ENCODE measurements at regions not wholly inside any gene's neighbourhood (a gene's known extent, or its start where the extent isn't known, plus 50 kb on each side); places are given as distances from the start of the nearest gene placed in this dataset.

DNA sequence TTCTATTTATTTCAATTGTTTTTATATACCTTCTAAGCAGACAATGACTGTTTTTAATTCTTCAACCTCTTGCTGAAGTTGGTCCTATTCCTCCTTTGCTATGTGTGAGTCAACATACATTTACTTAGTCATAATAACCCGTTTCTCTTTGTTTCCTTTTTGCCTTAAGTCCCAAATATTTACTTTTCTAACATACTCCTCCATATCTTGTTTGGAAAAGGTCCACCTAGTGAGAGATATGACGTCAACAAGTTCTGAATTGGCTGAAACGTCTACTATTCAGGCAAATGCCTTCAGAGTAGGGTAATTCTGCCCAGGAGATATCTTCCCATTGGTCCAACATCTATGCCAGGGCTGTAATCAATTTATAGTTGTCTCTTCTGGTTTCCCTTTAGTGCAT lies 179.3 kb upstream of the GEMIN8 start:
- WGBS, 3 donors, result 11 to 24% (median 12%) methylated on average over 3 of the region's 3 CpGs
- FAIRE-seq (no peak), DNase-seq (no peak)
- Histone ChIP-seq H3K4me1 (ENCODE audit: control insufficient read depth in 3 of 3, insufficient read depth in 2 of 3, low read depth in 1 of 3, low read length in 2 of 3) (no peaks in the 10 kb centered on the region), H3K36me3 (ENCODE audit: control insufficient read depth in 3 of 3, insufficient read depth in 2 of 3, low read depth in 1 of 3, low read length in 3 of 3) (no peaks in the 10 kb centered on the region), H3K9me3 (ENCODE audit: control insufficient read depth in 2 of 2, insufficient read depth in 1 of 2, low read depth in 1 of 2, low read length in 1 of 2) (peaks cover 0 to 2% of the 10 kb centered on the region in 2 donors), H3K27ac (ENCODE audit: low read depth in 1 of 3, low read length in 2 of 3) (no peak overlapping the region), H3K4me3 (ENCODE audit: low read depth in 1 of 3, low read length in 3 of 3) (no peak overlapping the region), H3K27me3 (ENCODE audit: control insufficient read depth in 3 of 3, insufficient read depth in 3 of 3, low read length in 3 of 3) (no peaks in the 10 kb centered on the region)

DNA sequence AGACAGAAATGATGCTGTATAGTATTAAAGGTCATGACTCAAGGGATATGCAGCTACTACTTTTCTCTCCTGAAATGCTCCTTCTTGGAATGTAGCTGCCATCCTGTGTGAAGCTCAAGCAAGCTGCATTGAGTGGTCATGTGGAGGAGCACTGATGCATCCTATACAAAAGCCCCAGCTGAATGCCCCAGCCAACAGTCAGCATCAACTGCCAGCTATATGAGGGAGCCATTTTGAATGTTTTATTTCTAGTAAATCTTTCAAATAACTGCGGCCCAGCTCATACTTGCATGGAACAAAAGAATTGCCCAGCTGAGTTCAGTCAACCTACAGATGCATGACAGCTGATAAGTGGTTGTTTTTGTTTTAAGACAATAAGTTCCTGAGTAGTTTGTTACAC lies 165.0 kb upstream of the GEMIN8 start:
- no peak for DNase-seq
- no peaks in the 10 kb centered on the region for H3K27me3 ChIP-seq (ENCODE audit: control insufficient read depth in 3 of 3, insufficient read depth in 3 of 3, low read length in 3 of 3)
- FAIRE-seq, result no peak

DNA sequence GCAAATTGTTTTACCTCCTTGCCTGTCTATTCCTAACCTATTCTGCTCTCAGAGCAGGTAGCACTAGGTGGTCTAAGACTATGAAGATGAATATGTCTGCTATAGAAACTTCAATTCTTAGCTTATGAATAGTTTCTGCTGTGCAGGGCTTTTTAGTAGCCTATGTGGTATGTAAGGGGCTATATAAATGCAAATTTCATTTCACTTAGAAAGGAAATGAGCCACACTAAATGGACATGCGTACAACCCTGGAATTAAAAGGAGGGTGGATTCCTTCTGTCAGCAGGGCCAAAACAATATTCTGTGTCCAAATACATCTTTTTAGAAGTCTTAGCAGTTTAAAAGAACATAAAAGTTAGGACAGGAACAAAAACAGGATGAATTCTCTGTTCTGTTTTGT lies 163.9 kb upstream of the GEMIN8 start:
- WGBS, 3 donors, result 86 to 96% (median 93%) methylated on average over 1 of the region's 1 CpG
- no peaks in the 10 kb centered on the region for H3K4me1 ChIP-seq (ENCODE audit: control insufficient read depth in 3 of 3, insufficient read depth in 2 of 3, low read depth in 1 of 3, low read length in 2 of 3)
- no peak overlapping the region for H3K27ac ChIP-seq (ENCODE audit: low read depth in 1 of 3, low read length in 2 of 3)
- FAIRE-seq (no peak), DNase-seq (no peak)
- no peaks in the 10 kb centered on the region for H3K36me3 ChIP-seq (ENCODE audit: control insufficient read depth in 3 of 3, insufficient read depth in 2 of 3, low read depth in 1 of 3, low read length in 3 of 3)
- H3K9me3 ChIP-seq (ENCODE audit: control insufficient read depth in 2 of 2, insufficient read depth in 1 of 2, low read depth in 1 of 2, low read length in 1 of 2), result no peaks in the 10 kb centered on the region
- H3K27me3 ChIP-seq (ENCODE audit: control insufficient read depth in 3 of 3, insufficient read depth in 3 of 3, low read length in 3 of 3), result no peaks in the 10 kb centered on the region
- no peak overlapping the region for H3K4me3 ChIP-seq (ENCODE audit: low read depth in 1 of 3, low read length in 3 of 3)

More for the DNA sequence above, 165.0 kb upstream of the GEMIN8 start:
- no peak overlapping the region for H3K4me3 ChIP-seq (ENCODE audit: low read depth in 1 of 3, low read length in 3 of 3)
- H3K36me3 ChIP-seq (ENCODE audit: control insufficient read depth in 3 of 3, insufficient read depth in 2 of 3, low read depth in 1 of 3, low read length in 3 of 3), result no peaks in the 10 kb centered on the region
- H3K27ac ChIP-seq (ENCODE audit: low read depth in 1 of 3, low read length in 2 of 3), result no peak overlapping the region
- no peaks in the 10 kb centered on the region for H3K9me3 ChIP-seq (ENCODE audit: control insufficient read depth in 2 of 2, insufficient read depth in 1 of 2, low read depth in 1 of 2, low read length in 1 of 2)
- WGBS, 3 donors, result 75 to 88% (median 80%) methylated on average over 1 of the region's 1 CpG
- no peaks in the 10 kb centered on the region for H3K4me1 ChIP-seq (ENCODE audit: control insufficient read depth in 3 of 3, insufficient read depth in 2 of 3, low read depth in 1 of 3, low read length in 2 of 3)

DNA sequence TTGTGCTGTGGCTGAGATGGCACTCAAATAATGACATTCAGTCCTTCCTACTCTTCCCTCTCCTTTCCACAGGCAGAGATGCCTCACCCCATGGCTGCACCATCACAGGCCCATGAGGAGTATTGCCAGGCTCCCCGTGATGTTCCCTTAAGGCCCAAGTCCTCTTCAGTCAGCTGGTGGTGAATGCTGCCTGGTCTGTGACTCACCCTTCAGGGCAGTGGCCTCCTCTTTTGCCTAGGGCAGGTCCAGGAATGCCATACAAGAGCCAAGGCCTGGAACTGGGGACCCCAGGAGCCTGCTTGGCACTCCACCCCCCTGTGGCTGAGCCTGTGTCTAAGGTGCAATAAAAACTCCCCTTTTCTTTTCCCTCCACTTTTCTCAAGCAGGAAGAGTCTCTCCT lies 144.2 kb upstream of the GEMIN8 start:
- no peak for FAIRE-seq
- Histone ChIP-seq H3K9me3 (ENCODE audit: control insufficient read depth in 2 of 2, insufficient read depth in 1 of 2, low read depth in 1 of 2, low read length in 1 of 2) (no peaks in the 10 kb centered on the region), H3K36me3 (ENCODE audit: control insufficient read depth in 3 of 3, insufficient read depth in 2 of 3, low read depth in 1 of 3, low read length in 3 of 3) (no peaks in the 10 kb centered on the region), H3K27ac (ENCODE audit: low read depth in 1 of 3, low read length in 2 of 3) (no peak overlapping the region), H3K4me3 (ENCODE audit: low read depth in 1 of 3, low read length in 3 of 3) (no peak overlapping the region), H3K27me3 (ENCODE audit: control insufficient read depth in 3 of 3, insufficient read depth in 3 of 3, low read length in 3 of 3) (no peaks in the 10 kb centered on the region), H3K4me1 (ENCODE audit: control insufficient read depth in 3 of 3, insufficient read depth in 2 of 3, low read depth in 1 of 3, low read length in 2 of 3) (no peaks in the 10 kb centered on the region)
- 58 to 100% (median 82%) methylated on average over 1 of the region's 1 CpG for WGBS, 3 donors
- peak in 1 of 2 donors; percentile 19 for DNase-seq

DNA sequence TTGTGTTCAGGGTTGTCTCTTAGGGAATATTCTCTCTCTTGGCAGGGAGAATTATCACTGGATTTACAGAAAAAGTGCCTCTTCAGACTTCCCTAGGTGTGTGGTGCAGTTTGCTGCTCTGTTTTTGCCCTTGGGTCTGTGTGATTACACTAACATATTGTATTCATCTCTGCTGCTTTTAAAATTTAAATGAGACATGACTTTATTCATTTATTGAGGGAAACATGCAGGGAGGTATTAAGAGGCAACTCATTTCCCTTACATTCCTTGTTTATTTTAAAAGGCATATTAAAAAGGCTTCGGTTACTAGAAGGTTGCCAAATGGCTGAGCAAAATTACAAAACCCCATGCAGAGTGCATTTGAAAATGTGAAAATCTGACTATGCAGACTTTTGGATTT lies 135.1 kb upstream of the GEMIN8 start:
- no peak for DNase-seq
- 79 to 92% (median 88%) methylated on average over 1 of the region's 1 CpG for WGBS, 3 donors
- FAIRE-seq, result no peak

DNA sequence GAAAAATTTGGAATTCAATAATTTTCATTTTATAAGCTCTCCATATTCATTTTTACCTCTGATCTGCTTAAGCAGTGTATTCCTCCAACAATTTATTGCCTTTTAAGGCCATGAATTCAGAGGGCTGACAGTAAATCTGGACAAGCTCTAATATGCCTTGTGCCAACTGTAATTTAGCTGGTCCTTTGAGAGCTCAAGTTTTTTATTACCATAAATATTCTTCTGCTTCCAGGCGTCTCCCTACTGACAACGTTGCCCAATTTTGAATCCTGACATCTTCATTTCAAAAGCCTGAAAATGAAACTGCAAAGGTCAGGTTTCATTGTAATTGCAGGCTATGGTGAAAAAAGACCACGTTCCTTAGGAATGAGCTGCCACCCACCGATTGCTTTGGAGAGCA lies 95.8 kb upstream of the GEMIN8 start:
- no peaks in the 10 kb centered on the region for H3K4me1 ChIP-seq (ENCODE audit: control insufficient read depth in 3 of 3, insufficient read depth in 2 of 3, low read depth in 1 of 3, low read length in 2 of 3)
- H3K27me3 ChIP-seq (ENCODE audit: control insufficient read depth in 3 of 3, insufficient read depth in 3 of 3, low read length in 3 of 3), result no peaks in the 10 kb centered on the region
- H3K27ac ChIP-seq (ENCODE audit: low read depth in 1 of 3, low read length in 2 of 3), result no peak overlapping the region
- DNase-seq (peak in 1 of 2 donors; percentile 1), FAIRE-seq (no peak)
- no peak overlapping the region for H3K4me3 ChIP-seq (ENCODE audit: low read depth in 1 of 3, low read length in 3 of 3)
- H3K36me3 ChIP-seq (ENCODE audit: control insufficient read depth in 3 of 3, insufficient read depth in 2 of 3, low read depth in 1 of 3, low read length in 3 of 3), result no peaks in the 10 kb centered on the region
- WGBS, 3 donors, result 29 to 47% (median 41%) methylated on average over 4 of the region's 4 CpGs
- no peaks in the 10 kb centered on the region for H3K9me3 ChIP-seq (ENCODE audit: control insufficient read depth in 2 of 2, insufficient read depth in 1 of 2, low read depth in 1 of 2, low read length in 1 of 2)

More for the DNA sequence above, 135.1 kb upstream of the GEMIN8 start:
- Histone ChIP-seq H3K4me3 (ENCODE audit: low read depth in 1 of 3, low read length in 3 of 3) (no peak overlapping the region), H3K36me3 (ENCODE audit: control insufficient read depth in 3 of 3, insufficient read depth in 2 of 3, low read depth in 1 of 3, low read length in 3 of 3) (no peaks in the 10 kb centered on the region), H3K4me1 (ENCODE audit: control insufficient read depth in 3 of 3, insufficient read depth in 2 of 3, low read depth in 1 of 3, low read length in 2 of 3) (no peaks in the 10 kb centered on the region), H3K27ac (ENCODE audit: low read depth in 1 of 3, low read length in 2 of 3) (no peak overlapping the region), H3K9me3 (ENCODE audit: control insufficient read depth in 2 of 2, insufficient read depth in 1 of 2, low read depth in 1 of 2, low read length in 1 of 2) (no peaks in the 10 kb centered on the region), H3K27me3 (ENCODE audit: control insufficient read depth in 3 of 3, insufficient read depth in 3 of 3, low read length in 3 of 3) (no peaks in the 10 kb centered on the region)

DNA sequence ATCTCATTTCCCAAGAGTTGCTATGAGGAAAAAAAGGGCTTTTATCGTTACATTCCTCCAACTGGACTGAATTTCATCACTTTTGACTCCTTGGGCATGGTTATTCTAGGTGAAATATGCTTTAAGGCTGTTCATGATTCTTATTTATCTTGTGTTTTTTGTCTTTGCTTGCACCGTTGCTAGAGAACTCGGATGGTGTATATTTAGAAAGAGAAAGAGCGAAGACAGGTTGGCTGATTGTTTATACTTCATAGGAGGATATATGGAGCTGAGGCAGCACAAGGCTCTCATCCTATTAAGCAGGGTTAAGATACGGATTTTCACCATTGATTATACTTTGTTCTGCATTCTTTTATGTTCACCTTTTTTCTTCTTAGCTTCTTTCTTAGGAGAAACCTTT lies 94.9 kb upstream of the GEMIN8 start:
- DNase-seq (no peak), FAIRE-seq (no peak)
- no peaks in the 10 kb centered on the region for H3K9me3 ChIP-seq (ENCODE audit: control insufficient read depth in 2 of 2, insufficient read depth in 1 of 2, low read depth in 1 of 2, low read length in 1 of 2)
- WGBS, 3 donors, result 62 to 71% (median 65%) methylated on average over 5 of the region's 5 CpGs
- no peaks in the 10 kb centered on the region for H3K36me3 ChIP-seq (ENCODE audit: control insufficient read depth in 3 of 3, insufficient read depth in 2 of 3, low read depth in 1 of 3, low read length in 3 of 3)
- no peak overlapping the region for H3K27ac ChIP-seq (ENCODE audit: low read depth in 1 of 3, low read length in 2 of 3)
- H3K4me3 ChIP-seq (ENCODE audit: low read depth in 1 of 3, low read length in 3 of 3), result no peak overlapping the region
- H3K27me3 ChIP-seq (ENCODE audit: control insufficient read depth in 3 of 3, insufficient read depth in 3 of 3, low read length in 3 of 3), result no peaks in the 10 kb centered on the region
- no peaks in the 10 kb centered on the region for H3K4me1 ChIP-seq (ENCODE audit: control insufficient read depth in 3 of 3, insufficient read depth in 2 of 3, low read depth in 1 of 3, low read length in 2 of 3)

DNA sequence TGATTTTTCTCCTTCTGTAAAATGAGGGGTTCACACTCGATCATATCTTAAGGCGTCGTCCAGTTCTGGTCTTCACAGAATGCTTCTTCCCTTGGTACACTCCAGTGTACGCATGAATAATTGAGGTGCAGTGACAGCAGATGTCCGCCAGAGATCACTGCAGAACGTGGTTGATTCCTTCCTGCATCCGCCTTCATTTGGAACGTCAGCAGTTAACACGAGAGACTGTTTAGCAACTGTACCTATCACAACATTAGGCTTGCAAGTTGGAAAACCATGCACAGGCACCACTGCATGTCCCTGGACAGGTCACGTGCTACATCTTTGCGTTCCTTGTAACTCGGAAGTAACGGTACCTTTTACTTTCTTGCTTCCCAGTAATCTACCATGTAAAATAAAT lies 66.0 kb upstream of the GEMIN8 start:
- 19 to 23% (median 20%) methylated on average over 13 of the region's 13 CpGs for WGBS, 3 donors
- no peak for FAIRE-seq

DNA sequence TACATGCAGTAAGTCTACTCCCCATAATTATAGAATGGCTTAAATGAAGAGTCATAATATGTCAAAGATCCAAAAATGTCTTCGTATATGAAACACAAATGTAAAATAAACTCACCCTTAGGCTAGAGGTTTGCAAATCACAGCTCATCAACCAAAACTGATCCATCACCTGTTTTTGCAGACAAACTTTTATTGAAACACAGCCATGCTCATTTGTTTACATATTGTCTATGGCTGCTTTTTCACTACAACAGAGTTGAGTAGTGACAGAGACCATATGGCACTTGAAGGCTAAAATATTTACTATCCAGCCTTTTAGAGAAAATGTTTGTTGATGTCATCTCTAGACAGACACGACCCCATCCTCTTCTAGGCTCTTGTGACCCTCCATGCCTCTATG lies 64.5 kb upstream of the GEMIN8 start:
- no peaks in the 10 kb centered on the region for H3K27me3 ChIP-seq (ENCODE audit: control insufficient read depth in 3 of 3, insufficient read depth in 3 of 3, low read length in 3 of 3)
- H3K4me1 ChIP-seq (ENCODE audit: control insufficient read depth in 3 of 3, insufficient read depth in 2 of 3, low read depth in 1 of 3, low read length in 2 of 3), result no peaks in the 10 kb centered on the region
- peaks cover 0 to 7% of the 10 kb centered on the region in 2 donors for H3K9me3 ChIP-seq (ENCODE audit: control insufficient read depth in 2 of 2, insufficient read depth in 1 of 2, low read depth in 1 of 2, low read length in 1 of 2)
- FAIRE-seq (no peak), DNase-seq (no peak)
- no peak overlapping the region for H3K27ac ChIP-seq (ENCODE audit: low read depth in 1 of 3, low read length in 2 of 3)
- H3K4me3 ChIP-seq (ENCODE audit: low read depth in 1 of 3, low read length in 3 of 3), result no peak overlapping the region
- 48 to 58% (median 49%) methylated on average over 2 of the region's 2 CpGs for WGBS, 3 donors
- H3K36me3 ChIP-seq (ENCODE audit: control insufficient read depth in 3 of 3, insufficient read depth in 2 of 3, low read depth in 1 of 3, low read length in 3 of 3), result no peaks in the 10 kb centered on the region

More for the DNA sequence above, 66.0 kb upstream of the GEMIN8 start:
- peak; percentile 49 to 57 for DNase-seq
- no peaks in the 10 kb centered on the region for H3K27me3 ChIP-seq (ENCODE audit: control insufficient read depth in 3 of 3, insufficient read depth in 3 of 3, low read length in 3 of 3)
- H3K9me3 ChIP-seq (ENCODE audit: control insufficient read depth in 2 of 2, insufficient read depth in 1 of 2, low read depth in 1 of 2, low read length in 1 of 2), result peaks cover 0 to 7% of the 10 kb centered on the region in 2 donors
- H3K27ac ChIP-seq (ENCODE audit: low read depth in 1 of 3, low read length in 2 of 3), result no peak overlapping the region
- H3K4me3 ChIP-seq (ENCODE audit: low read depth in 1 of 3, low read length in 3 of 3), result no peak overlapping the region
- H3K4me1 ChIP-seq (ENCODE audit: control insufficient read depth in 3 of 3, insufficient read depth in 2 of 3, low read depth in 1 of 3, low read length in 2 of 3), result no peaks in the 10 kb centered on the region
- no peaks in the 10 kb centered on the region for H3K36me3 ChIP-seq (ENCODE audit: control insufficient read depth in 3 of 3, insufficient read depth in 2 of 3, low read depth in 1 of 3, low read length in 3 of 3)

Measured in small intestine (tissue), 7 donors.